ENCODE measurements at regions not wholly inside any gene's neighbourhood (a gene's known extent, or its start where the extent isn't known, plus 50 kb on each side); places are given as distances from the start of the nearest gene placed in this dataset.

GRCh38 chr12:87603727-87604126 is 425.5 kb downstream of the C12orf50 start:
- no peak for TF ChIP-seq CTCF (IDR thresholded peaks at IDR 0.05; ENCODE audit: extremely low read depth in 1 of 2, insufficient read depth in 1 of 2, low read depth in 1 of 2, low read length in 2 of 2)
- no peak for TF ChIP-seq MAX (IDR thresholded peaks at IDR 0.05; ENCODE audit: insufficient read depth, insufficient read length)
- no peak for TF ChIP-seq POLR2AphosphoS5 (IDR thresholded peaks at IDR 0.05; ENCODE audit: insufficient read depth, low read depth, low read length)
- no peak for TF ChIP-seq EZH2 (IDR thresholded peaks at IDR 0.05; ENCODE audit: borderline replicate concordance, low read depth, low read length, severe bottlenecking)
- TF ChIP-seq JUN (IDR thresholded peaks at IDR 0.05; ENCODE audit: borderline replicate concordance, insufficient read depth, insufficient read length, low read depth) = no peak
- no peak for TF ChIP-seq POLR2A (IDR thresholded peaks at IDR 0.05; ENCODE audit: low read depth, low read length)
- no peak for TF ChIP-seq GATA2 (IDR thresholded peaks at IDR 0.05; ENCODE audit: insufficient read depth, insufficient read length, low read depth, low read length)
- no peak for TF ChIP-seq MYC (IDR thresholded peaks at IDR 0.05; ENCODE audit: low read depth, low read length)

All from endothelial cell of umbilical vein (primary cell).